A549 (cell line): ENCODE measurements at regions not wholly inside any gene's neighbourhood (a gene's known extent, or its start where the extent isn't known, plus 50 kb on each side); places are given as distances from the start of the nearest gene placed in this dataset.

Experiments used
- EHF ChIP-seq: fragments of 250-450 bp; sonication (Bioruptor Pico); IDR thresholded peaks from 2 replicates; pipeline ENCODE4 v1.5.0; 2020; ENCODE audit warnings: mild to moderate bottlenecking
- EP300 ChIP-seq, 2 experiments: fragments of >200 bp; sonication (Bioruptor Twin); formaldehyde crosslinking; IDR thresholded peaks; 2 replicates in 1 of 2; 3 replicates in 1 of 2; pipeline ENCODE4 v1.6.1; 2016 to 2017
- ESRRA ChIP-seq: fragments of 150-350 bp; IDR thresholded peaks from 2 replicates; pipeline ENCODE4 v1.6.1; 2014; ENCODE audit warnings: mild to moderate bottlenecking, low read length, borderline replicate concordance
- MAZ ChIP-seq: fragments of 150-350 bp; IDR thresholded peaks from 2 replicates; pipeline ENCODE4 v1.6.1; 2014; ENCODE audit warnings: antibody characterized with exemption, low read depth, low read length, borderline replicate concordance
- MYC ChIP-seq: IDR thresholded peaks from 2 replicates; pipeline ENCODE4 v1.6.1; 2012; ENCODE audit warnings: mild to moderate bottlenecking, inconsistent platforms, low read length, improper control_type of control experiment, borderline replicate concordance
- NR3C1 ChIP-seq: fragments of >200 bp; sonication (Bioruptor Twin); formaldehyde crosslinking; IDR thresholded peaks from 3 replicates; pipeline ENCODE4 v1.6.1; 2017
- PHF8 ChIP-seq: fragments of 200-600 bp; sonication (generic); IDR thresholded peaks from 2 replicates; pipeline ENCODE4 v1.6.1; 2016; ENCODE audit warnings: low read depth, mild to moderate bottlenecking, antibody characterized with exemption, moderate library complexity, borderline replicate concordance
- POLR2A ChIP-seq: IDR thresholded peaks from 2 replicates; pipeline ENCODE4 v1.6.1; 2012; ENCODE audit warnings: mild to moderate bottlenecking, low read length
- SREBF2 ChIP-seq: fragments of 450-650 bp; IDR thresholded peaks from 2 replicates; pipeline ENCODE4 v1.6.1; 2014; ENCODE audit warnings: mild to moderate bottlenecking, moderate library complexity
- TP53 ChIP-seq: fragments of 250-450 bp; sonication (Bioruptor Pico); IDR thresholded peaks from 2 replicates; pipeline ENCODE4 v1.5.0; 2021; ENCODE audit warnings: mild to moderate bottlenecking, moderate library complexity
- ZFP36 ChIP-seq: fragments of 450-650 bp; IDR thresholded peaks from 2 replicates; pipeline ENCODE4 v1.6.1; 2014; ENCODE audit warnings: borderline replicate concordance; ENCODE audit not compliant: partially characterized antibody
- TF ChIP-seq, protein P1 (sequence below): fragments of >200 bp; sonication (Bioruptor Twin); formaldehyde crosslinking; IDR thresholded peaks from 3 replicates; pipeline ENCODE4 v1.5.1; 2016
- TF ChIP-seq, protein P2 (sequence below): fragments of 200-600 bp; sonication (generic); IDR thresholded peaks from 2 replicates; pipeline ENCODE4 v1.6.1; 2016; ENCODE audit warnings: antibody characterized with exemption, mild to moderate bottlenecking, moderate library complexity
- TF ChIP-seq, protein P3 (sequence below): IDR thresholded peaks from 2 replicates; pipeline ENCODE4 v1.6.1; 2012

DNA sequence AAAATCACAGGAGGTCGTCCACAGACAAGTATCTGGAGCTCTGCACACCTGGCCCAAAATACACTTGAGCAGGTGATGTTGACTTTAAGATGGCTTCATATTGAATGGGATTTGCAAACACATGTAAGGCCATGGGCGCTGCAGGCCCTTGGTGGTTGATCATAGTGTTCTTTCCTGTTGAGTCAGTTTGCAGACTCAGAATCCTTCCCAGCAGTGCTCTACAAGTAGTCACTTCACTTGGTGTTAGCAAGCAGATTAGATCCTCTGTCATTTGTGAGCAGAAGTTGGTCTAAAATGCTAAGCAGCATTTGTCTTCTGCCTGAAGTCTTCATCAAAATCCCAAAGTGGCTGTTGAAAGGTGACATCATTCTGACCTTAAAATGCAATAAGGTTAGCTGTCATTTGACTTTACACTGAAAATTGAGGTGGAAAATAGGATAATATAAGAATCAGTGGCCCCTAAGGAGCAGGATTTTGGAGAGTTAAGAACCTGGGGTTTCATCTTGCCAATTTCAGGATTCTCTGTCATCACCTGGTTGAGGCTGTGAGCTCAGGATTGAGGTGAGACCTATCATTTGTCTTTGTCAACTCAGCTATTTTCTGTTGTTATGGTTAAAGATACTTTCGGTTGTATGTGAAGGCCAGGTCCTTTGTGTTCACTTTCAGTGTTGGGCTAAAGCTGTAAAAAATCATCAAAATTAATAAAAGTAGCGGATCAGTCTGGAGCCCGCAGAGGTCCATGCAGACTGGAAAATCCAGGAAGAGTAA is 114.5 kb downstream of the LRRC70 start:
- TF ChIP-seq, protein P1, sequence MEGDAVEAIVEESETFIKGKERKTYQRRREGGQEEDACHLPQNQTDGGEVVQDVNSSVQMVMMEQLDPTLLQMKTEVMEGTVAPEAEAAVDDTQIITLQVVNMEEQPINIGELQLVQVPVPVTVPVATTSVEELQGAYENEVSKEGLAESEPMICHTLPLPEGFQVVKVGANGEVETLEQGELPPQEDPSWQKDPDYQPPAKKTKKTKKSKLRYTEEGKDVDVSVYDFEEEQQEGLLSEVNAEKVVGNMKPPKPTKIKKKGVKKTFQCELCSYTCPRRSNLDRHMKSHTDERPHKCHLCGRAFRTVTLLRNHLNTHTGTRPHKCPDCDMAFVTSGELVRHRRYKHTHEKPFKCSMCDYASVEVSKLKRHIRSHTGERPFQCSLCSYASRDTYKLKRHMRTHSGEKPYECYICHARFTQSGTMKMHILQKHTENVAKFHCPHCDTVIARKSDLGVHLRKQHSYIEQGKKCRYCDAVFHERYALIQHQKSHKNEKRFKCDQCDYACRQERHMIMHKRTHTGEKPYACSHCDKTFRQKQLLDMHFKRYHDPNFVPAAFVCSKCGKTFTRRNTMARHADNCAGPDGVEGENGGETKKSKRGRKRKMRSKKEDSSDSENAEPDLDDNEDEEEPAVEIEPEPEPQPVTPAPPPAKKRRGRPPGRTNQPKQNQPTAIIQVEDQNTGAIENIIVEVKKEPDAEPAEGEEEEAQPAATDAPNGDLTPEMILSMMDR = no peak
- TF ChIP-seq PHF8 = no peak
- TF ChIP-seq SREBF2 = no peak
- TF ChIP-seq POLR2A = no peak
- TF ChIP-seq, protein P2, sequence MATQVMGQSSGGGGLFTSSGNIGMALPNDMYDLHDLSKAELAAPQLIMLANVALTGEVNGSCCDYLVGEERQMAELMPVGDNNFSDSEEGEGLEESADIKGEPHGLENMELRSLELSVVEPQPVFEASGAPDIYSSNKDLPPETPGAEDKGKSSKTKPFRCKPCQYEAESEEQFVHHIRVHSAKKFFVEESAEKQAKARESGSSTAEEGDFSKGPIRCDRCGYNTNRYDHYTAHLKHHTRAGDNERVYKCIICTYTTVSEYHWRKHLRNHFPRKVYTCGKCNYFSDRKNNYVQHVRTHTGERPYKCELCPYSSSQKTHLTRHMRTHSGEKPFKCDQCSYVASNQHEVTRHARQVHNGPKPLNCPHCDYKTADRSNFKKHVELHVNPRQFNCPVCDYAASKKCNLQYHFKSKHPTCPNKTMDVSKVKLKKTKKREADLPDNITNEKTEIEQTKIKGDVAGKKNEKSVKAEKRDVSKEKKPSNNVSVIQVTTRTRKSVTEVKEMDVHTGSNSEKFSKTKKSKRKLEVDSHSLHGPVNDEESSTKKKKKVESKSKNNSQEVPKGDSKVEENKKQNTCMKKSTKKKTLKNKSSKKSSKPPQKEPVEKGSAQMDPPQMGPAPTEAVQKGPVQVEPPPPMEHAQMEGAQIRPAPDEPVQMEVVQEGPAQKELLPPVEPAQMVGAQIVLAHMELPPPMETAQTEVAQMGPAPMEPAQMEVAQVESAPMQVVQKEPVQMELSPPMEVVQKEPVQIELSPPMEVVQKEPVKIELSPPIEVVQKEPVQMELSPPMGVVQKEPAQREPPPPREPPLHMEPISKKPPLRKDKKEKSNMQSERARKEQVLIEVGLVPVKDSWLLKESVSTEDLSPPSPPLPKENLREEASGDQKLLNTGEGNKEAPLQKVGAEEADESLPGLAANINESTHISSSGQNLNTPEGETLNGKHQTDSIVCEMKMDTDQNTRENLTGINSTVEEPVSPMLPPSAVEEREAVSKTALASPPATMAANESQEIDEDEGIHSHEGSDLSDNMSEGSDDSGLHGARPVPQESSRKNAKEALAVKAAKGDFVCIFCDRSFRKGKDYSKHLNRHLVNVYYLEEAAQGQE = no peak
- no peak for TF ChIP-seq MAZ
- TF ChIP-seq EP300 (IDR thresholded peaks at IDR 0.05) = no peak
- TF ChIP-seq NR3C1 = no peak
- TF ChIP-seq ZFP36 = no peak
- no peak for TF ChIP-seq ESRRA
- TF ChIP-seq EHF (CRISPR knock-in tag) = no peak
- no peak for TF ChIP-seq MYC
- TF ChIP-seq, protein P3, sequence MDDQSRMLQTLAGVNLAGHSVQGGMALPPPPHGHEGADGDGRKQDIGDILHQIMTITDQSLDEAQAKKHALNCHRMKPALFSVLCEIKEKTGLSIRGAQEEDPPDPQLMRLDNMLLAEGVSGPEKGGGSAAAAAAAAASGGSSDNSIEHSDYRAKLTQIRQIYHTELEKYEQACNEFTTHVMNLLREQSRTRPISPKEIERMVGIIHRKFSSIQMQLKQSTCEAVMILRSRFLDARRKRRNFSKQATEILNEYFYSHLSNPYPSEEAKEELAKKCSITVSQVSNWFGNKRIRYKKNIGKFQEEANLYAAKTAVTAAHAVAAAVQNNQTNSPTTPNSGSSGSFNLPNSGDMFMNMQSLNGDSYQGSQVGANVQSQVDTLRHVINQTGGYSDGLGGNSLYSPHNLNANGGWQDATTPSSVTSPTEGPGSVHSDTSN = no peak
- TF ChIP-seq TP53 (CRISPR knock-in tag) = no peak
